ENCODE measurements at regions not wholly inside any gene's neighbourhood (a gene's known extent, or its start where the extent isn't known, plus 50 kb on each side); places are given as distances from the start of the nearest gene placed in this dataset.

DNA sequence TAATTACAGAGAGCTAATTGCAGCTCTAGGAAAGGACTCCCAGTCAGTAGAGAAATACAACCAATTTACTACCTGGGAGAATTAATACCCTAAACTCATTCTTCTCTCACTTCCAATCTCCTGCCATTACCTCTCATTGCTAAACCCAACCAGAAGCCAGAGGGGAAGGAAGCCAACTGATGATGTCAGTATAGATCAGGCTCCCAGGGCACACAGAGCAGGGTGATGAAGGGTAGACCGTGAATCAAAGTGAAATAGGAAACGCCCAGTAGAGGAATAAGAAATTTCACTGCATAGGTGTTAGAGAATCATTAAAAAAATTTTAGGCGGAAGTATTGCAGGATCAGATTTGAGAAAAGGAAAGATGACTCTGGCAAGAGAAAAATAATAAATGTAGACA is 456.8 kb upstream of the NXPH2 start:
- TF ChIP-seq, protein P1, sequence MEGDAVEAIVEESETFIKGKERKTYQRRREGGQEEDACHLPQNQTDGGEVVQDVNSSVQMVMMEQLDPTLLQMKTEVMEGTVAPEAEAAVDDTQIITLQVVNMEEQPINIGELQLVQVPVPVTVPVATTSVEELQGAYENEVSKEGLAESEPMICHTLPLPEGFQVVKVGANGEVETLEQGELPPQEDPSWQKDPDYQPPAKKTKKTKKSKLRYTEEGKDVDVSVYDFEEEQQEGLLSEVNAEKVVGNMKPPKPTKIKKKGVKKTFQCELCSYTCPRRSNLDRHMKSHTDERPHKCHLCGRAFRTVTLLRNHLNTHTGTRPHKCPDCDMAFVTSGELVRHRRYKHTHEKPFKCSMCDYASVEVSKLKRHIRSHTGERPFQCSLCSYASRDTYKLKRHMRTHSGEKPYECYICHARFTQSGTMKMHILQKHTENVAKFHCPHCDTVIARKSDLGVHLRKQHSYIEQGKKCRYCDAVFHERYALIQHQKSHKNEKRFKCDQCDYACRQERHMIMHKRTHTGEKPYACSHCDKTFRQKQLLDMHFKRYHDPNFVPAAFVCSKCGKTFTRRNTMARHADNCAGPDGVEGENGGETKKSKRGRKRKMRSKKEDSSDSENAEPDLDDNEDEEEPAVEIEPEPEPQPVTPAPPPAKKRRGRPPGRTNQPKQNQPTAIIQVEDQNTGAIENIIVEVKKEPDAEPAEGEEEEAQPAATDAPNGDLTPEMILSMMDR (IDR thresholded peaks at IDR 0.05), result no peak
- no peak for TF ChIP-seq EP300 (IDR thresholded peaks at IDR 0.05; ENCODE audit: low read depth)
